GM21619 (cell line): ENCODE measurements at regions not wholly inside any gene's neighbourhood (a gene's known extent, or its start where the extent isn't known, plus 50 kb on each side); places are given as distances from the start of the nearest gene placed in this dataset.

Experiments used
- ATAC-seq: cut with Tn5 transposase; IDR thresholded peaks from one replicate; pipeline ENCODE4 v1.9.1; 2021; ENCODE audit not compliant: unreplicated experiment

DNA sequence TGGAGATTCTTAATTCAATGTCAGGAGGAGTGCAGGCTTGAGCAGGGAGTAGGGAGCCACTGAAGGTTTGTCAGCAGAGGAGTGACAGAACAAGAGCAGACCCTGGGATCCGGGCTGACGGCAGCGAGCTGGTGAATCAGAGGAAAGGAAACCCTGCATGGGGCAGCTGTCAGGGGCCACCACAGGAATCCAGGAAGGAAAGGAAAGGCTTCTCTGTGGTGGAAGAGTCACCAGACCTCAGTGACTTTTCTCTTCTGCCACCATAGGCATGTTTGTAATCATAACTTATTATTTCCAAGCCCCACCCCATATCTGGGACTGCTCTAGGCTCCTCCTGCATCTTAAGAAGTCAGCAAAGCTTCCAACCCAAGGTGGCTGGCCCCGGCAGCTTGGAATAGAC lies 150.9 kb downstream of the BCOR start:
- no peak for ATAC-seq

- no peak for ATAC-seq
Measured at GRCh38 chrX:39948582-39948981, 149.2 kb downstream of the BCOR start.

DNA sequence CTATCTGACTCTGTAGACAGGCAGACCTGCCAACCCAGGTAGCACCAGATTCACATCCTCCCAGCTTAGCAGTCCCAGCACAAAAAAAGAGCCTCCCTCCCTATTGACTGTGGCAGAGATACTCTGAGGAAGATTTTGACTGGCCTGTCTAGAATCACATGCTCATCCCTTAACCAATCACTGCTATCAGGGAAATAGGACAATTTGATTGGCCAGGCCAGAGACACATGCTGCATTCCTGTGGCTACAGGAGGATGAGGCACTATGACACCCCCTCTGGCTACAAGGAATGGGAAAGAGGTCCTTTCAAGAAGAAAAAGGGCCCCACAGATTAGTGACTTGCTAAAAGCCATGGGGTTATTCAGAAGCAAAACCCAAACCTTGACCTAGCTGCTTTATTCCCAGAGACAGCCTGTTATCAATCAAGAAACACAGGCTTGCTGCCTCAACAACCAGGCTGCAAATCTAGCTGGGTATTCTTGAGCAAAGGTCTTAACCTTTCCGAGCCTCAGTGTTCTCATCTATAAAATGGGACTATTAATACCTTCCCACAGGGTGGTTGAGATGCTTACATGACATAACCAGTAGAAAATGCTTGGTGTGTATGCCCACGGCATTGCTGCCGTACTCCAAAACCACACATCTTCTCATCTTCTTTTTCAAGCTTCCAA lies 147.6 kb downstream of the BCOR start:
- no peak for ATAC-seq

- ATAC-seq = no peak
Measured at GRCh38 chrX:39952989-39953388, 144.8 kb downstream of the BCOR start.

GRCh38 chrX:39953879-39954278 lies 143.9 kb downstream of the BCOR start:
- no peak for ATAC-seq

DNA sequence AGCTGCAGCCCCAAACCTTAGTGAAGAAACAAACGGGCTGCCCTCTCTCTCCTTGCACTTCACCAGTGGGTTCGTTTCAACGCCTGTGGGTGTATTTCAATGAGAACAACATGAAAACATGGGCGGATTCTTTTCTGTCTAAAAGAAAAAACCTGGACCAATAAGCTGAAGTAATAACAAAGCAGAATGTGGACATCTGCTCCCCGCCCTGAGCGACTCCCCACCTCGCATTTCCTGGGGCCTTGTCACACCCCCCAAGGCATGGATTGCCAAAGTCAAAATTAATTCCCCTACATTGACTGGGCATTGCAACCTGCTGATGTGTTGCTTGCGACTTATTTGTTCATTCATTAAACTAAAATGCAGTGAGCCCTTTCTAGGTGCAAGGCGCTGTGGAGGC lies 142.9 kb downstream of the BCOR start:
- no peak for ATAC-seq

DNA sequence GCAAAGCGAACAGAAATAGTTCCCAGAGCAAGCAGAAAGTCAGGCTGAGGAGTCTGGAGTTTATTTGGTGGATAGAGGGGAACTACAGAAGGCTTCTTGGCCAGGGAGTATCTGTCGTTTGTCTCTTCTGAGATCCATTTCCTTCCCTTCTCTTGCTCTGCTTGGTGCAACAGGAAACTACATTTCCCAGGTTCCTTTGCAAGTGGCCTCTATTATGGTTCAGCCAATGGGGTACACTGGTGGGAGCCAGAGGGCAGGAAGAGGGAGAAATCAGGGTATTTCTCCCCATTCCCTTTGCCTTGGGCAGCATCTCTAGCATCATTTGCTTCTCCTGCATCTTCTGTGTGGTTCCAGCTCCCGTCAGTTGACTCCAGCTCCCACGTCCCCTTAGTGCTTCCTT lies 142.1 kb downstream of the BCOR start:
- no peak for ATAC-seq

GRCh38 chrX:39956803-39957394 lies 140.9 kb downstream of the BCOR start:
- no peak for ATAC-seq

DNA sequence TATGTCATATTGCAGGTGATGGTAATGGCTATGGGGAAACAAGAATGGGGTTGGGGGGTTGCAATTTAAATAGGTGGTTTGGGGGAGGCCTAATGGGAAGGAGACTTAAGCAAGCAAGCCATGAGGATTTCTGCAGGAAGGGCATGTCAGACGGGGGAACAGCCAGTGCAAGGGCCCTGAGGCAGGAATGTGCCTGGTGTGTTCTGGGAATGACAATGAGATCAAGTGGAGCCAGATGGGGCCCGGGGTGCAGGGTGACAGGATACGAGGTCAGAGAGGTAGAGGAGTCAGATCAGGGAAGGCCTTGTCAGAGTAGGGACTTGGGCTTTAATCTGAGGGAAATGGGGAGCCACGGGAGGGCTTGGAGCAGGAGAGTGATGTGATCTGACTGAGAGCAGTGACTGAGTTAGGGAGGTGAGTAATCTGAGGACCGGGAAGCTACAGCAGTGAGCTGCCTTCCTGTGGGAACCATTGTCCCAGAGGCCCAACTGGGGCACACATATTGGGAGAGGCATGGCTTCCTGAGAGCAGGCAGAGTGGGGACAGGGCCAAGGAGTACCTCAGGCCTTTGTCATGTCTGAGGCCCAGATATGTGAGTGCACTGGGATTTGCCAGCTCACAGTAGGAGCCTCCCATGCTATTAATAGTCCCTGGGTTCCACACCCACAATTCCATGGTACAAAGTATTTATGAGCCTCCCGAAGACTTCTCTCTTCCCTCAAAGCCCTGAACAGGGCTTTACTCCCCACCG lies 139.8 kb downstream of the BCOR start:
- ATAC-seq = no peak

GRCh38 chrX:39958850-39959249 lies 138.9 kb downstream of the BCOR start:
- no peak for ATAC-seq

GRCh38 chrX:39960219-39960618 lies 137.5 kb downstream of the BCOR start:
- ATAC-seq = no peak

- no peak for ATAC-seq
Measured at GRCh38 chrX:39961441-39961840, 136.3 kb downstream of the BCOR start.

DNA sequence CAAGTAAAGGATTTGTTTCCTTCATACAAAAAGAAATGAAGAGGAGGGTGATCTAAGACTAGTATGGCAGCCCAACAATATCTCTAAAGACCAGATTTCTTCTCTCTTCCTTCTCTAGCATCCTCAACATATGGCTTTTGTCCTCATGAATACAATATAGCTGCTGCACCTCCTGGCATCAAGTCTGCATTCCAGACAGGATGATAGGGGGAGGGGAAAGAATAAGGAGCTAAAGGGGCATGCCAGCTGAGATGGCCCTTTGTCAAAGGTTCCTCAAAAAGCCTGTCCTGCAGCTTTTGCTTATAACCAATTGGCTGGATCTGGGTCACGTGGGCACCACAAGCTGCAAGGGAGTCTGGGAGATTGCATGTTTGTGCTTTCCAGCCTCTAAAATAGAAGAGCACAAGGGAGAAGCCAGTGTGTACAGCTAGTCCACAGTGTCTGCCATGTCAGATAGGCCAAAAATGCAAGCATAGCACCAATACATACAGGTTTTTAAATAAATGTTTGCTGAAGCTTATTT lies 132.6 kb downstream of the BCOR start:
- no peak for ATAC-seq

- no peak for ATAC-seq
Measured at GRCh38 chrX:39966176-39966575, 131.6 kb downstream of the BCOR start.

DNA sequence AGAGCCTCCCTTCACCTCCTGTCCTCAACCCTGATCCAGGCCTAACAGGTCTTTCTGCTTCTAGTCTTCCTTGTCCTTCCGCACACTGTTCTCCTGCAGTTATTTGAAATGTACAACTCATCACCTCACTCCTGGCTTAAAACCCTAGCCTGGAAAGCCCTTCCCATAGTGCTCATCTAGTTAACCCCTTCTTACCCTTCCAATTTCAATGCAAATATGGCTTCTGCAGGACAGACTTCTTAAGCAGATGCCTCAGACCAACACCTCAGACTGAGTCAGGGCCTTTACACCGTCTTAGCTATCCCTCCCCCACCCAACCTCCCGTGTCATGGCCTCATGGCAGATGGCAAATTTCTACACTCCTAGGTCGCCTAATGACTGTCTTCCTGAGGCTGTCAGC lies 130.4 kb downstream of the BCOR start:
- no peak for ATAC-seq

- ATAC-seq = no peak
Measured at GRCh38 chrX:39969099-39969818, 128.5 kb downstream of the BCOR start.

DNA sequence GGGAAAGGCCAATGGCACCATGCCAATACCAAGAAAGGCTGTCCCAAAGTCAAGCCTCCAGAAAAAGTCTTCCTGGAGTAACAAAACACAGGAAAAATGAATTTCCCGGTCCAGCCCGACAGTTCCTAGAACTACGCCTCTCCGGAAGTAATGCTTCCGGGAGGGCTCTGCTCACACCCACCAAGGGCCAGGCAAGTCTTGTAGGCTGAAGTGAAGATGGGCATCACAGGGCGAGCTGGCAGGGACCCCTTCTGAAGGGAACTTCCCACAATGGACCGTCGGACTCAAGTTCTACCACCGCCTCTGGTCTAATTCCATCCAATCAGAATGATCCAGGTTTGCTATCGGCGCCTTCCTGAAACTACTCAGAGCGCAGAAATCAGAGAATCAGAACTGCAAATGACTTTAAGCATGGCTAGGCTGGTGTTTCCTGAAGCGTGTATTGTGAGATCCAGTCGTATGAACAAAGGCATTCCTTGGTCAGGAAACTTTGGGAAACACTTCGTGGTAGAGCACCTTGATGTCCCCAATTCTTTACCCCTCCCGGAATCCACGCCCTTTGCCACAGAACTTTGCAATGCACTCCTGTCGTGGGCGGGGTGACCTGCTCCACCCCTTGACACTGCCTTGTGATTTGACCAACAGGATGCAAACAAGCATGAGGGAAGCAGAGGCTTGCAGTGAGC lies 127.8 kb downstream of the BCOR start:
- no peak for ATAC-seq

DNA sequence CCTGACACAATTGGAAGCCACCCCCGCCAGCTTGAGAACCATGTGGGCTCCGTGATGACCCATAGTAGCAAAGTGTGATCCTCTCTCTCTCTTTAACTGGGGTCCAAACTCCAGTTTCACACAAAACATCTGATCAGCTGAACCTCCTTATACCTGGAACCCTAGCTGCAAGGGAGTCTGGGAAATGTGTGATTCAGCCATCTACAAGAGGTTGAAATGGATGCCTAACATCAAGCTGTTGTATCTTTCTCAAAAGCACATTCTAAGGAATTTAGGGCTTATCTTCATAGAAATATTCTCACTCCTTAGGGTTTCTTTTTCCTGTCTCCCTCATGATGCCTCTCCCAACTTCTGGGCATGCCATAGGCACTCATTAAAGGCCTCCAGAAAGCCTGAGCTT lies 126.0 kb downstream of the BCOR start:
- no peak for ATAC-seq

- no peak for ATAC-seq
Measured at GRCh38 chrX:39972340-39972739, 125.4 kb downstream of the BCOR start.

DNA sequence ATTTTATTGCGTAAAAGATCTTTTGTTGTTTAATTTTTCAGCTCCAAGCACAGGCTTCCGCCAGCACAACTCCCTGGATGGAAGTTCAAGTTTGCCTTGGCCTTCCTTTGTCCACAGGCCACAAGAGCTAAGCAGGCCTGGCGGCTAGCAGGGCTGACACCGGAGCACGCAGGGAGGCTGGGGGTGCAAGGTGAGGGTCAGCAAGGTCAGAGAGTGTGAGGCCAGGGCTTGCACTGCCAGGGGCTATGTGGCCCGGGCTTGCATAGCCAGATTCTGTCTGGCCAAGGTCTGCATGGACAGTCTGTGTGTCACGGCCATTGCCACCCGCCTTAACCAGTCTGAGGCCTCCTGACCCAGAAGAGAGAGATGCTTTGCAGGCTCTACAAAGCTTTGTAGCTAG lies 123.9 kb downstream of the BCOR start:
- ATAC-seq = no peak

DNA sequence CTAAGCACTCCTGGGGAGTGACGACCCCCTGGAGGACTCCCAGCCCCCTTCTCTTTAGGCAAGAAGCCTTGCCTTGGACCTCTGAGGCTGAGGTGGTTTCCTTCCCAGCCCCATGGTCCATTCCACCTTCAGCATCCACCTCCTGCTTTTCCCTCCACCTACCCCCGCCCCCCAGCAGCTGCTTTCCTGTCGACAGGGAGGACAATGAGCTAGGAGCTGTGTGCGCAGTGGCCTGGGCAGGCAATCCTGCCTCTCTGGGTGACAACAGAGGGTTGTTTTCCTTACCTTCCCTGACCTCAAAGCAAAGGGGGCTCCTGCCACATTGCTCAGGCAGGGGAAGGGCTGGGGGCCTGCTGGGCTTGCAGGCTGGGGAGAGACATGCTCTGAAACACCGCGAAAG lies 123.5 kb downstream of the BCOR start:
- ATAC-seq = no peak
